HCT116 (cell line): ENCODE measurements at regions not wholly inside any gene's neighbourhood (a gene's known extent, or its start where the extent isn't known, plus 50 kb on each side); places are given as distances from the start of the nearest gene placed in this dataset.
"Not testable (repeated sequence)": the region's sequence is repeated elsewhere in the genome, so short reads cannot be mapped to it uniquely, and the experiment has no call there.

Experiments
- ATAC-seq: fragments of 200-7000 bp; cut with Tn5 transposase; 2 replicates; pipeline ENCODE4 v1.9.1; 2020; ENCODE audit warnings: mild to moderate bottlenecking, moderate library complexity
- BruUV-seq: library from RNA; stranded (reverse); fragments of 400-500 nt; replicated peaks from 2 replicates; lab custom pipeline; 2021; lab: Mats Ljungman, UMichigan
- CTCF ChIA-PET: fragments of 300-600 bp; sonication (Branson Sonifier 250); formaldehyde crosslinking; loops from one replicate; lab custom pipeline; 2021; ENCODE audit warnings: antibody characterized with exemption; lab: Charles Lee
- POLR2A ChIA-PET: fragments of 300-600, 350-600 bp; sonication (Branson Sonifier 250); formaldehyde crosslinking; loops from one replicate; lab custom pipeline; 2021; ENCODE audit warnings: antibody characterized with exemption; lab: Charles Lee
- RAD21 ChIA-PET, 2 experiments: fragments of 300-600 bp; sonication (Branson Sonifier 250); formaldehyde crosslinking; loops; one replicate each; lab custom pipeline; 2023; ENCODE audit warnings: low total read pairs in 2 of 2; ENCODE audit not compliant: uncharacterized antibody in 2 of 2, unreplicated experiment in 2 of 2, low non-redundant PET in 1 of 2; lab: Charles Lee
- DNase-seq: peaks from one replicate; pipeline ENCODE4 v3.0.0-alpha.2; 2010; ENCODE audit warnings: low read depth, low spot score
- H2AFZ ChIP-seq: fragments of 200-600 bp; shearing (Covaris generic), sonication (generic); 2 replicates; pipeline ENCODE4 v1.6.1; 2017; ENCODE audit warnings: low read depth, mixed run types, mixed read lengths, antibody characterized with exemption, low read length; ENCODE audit not compliant: poor library complexity, severe bottlenecking
- H3K27ac ChIP-seq: 2 replicates; pipeline ENCODE4 v1.5.1; 2012; ENCODE audit warnings: low read depth, low read length
- H3K27me3 ChIP-seq: fragments of 200-600 bp; sonication (generic); 2 replicates; pipeline ENCODE4 v1.6.1; 2016; ENCODE audit warnings: mixed run types, low read length, mixed read lengths; ENCODE audit not compliant: insufficient read depth
- H3K36me3 ChIP-seq, 2 experiments: fragments of 200-500 bp in 1 of 2; fragments of 200-600 bp in 1 of 2; sonication (Bioruptor generic) in 1 of 2; sonication (generic) in 1 of 2; 2 replicates each; pipeline versions ENCODE4 v1.5.1 to v1.6.1; 2014 to 2016; ENCODE audit warnings: low read length in 2 of 2, inconsistent platforms in 1 of 2, mixed read lengths in 1 of 2, mixed run types in 1 of 2; ENCODE audit not compliant: insufficient read depth in 2 of 2, control insufficient read depth in 1 of 2
- H3K4me1 ChIP-seq, 2 experiments: fragments of 200-600 bp in 1 of 2; sonication (generic) in 1 of 2; 2 replicates each; pipeline versions ENCODE4 v1.5.1 to v1.6.1; 2012 to 2017; ENCODE audit warnings: low read length in 2 of 2, inconsistent platforms in 1 of 2, mild to moderate bottlenecking in 1 of 2, mixed read lengths in 1 of 2, mixed run types in 1 of 2, moderate library complexity in 1 of 2; ENCODE audit not compliant: insufficient read depth in 2 of 2, control insufficient read depth in 1 of 2
- H3K4me2 ChIP-seq: fragments of 200-600 bp; sonication (generic); 2 replicates; pipeline ENCODE4 v1.6.1; 2017; ENCODE audit warnings: mixed run types, low read length, mixed read lengths
- H3K4me3 ChIP-seq, 2 experiments: fragments of 200-600 bp in 1 of 2; sonication (generic) in 1 of 2; replicated peaks in 1 of 2; 2 replicates each; pipeline ENCODE4 v1.5.1; 2011 to 2016; ENCODE audit warnings: low read length in 2 of 2, control low read depth in 1 of 2, low read depth in 1 of 2, mild to moderate bottlenecking in 1 of 2, mixed read lengths in 1 of 2, mixed run types in 1 of 2
- H3K79me2 ChIP-seq: fragments of 200-600 bp; sonication (generic); 2 replicates; pipeline ENCODE4 v1.6.1; 2017; ENCODE audit warnings: mild to moderate bottlenecking, mixed run types, low read length, moderate library complexity, mixed read lengths; ENCODE audit not compliant: insufficient read depth
- H3K9ac ChIP-seq: fragments of 200-600 bp; sonication (generic); 2 replicates; pipeline ENCODE4 v1.6.1; 2016; ENCODE audit warnings: low read length, mixed read lengths
- H3K9me2 ChIP-seq: fragments of 200-600 bp; sonication (generic), shearing (Covaris generic); 2 replicates; pipeline ENCODE4 v1.6.1; 2017; ENCODE audit warnings: mixed run types, mild to moderate bottlenecking, moderate library complexity; ENCODE audit not compliant: insufficient read depth
- H3K9me3 ChIP-seq, 2 experiments: fragments of 200-500 bp in 1 of 2; fragments of 200-600 bp in 1 of 2; sonication (Bioruptor generic) in 1 of 2; sonication (generic) in 1 of 2; 2 replicates each; pipeline ENCODE4 v1.6.1; 2014 to 2017; ENCODE audit warnings: low read length in 2 of 2, mixed read lengths in 2 of 2, inconsistent platforms in 1 of 2, low read depth in 1 of 2, mild to moderate bottlenecking in 1 of 2, mixed run types in 1 of 2, moderate library complexity in 1 of 2; ENCODE audit not compliant: control insufficient read depth in 1 of 2, insufficient read depth in 1 of 2
- H4K20me1 ChIP-seq: fragments of 200-600 bp; sonication (generic), shearing (Covaris generic); 2 replicates; pipeline ENCODE4 v1.6.1; 2017; ENCODE audit warnings: mixed run types, mild to moderate bottlenecking, moderate library complexity; ENCODE audit not compliant: insufficient read depth
- CTCF ChIP-seq, 3 experiments: fragments of 200-600 bp in 1 of 3; sonication (generic) in 1 of 3; IDR thresholded peaks in 2 of 3; conservative IDR thresholded peaks in 1 of 3; 2 replicates each; pipeline ENCODE4 v1.5.1; 2012 to 2017; ENCODE audit warnings: low read depth in 2 of 3, low read length in 2 of 3, antibody characterized with exemption in 1 of 3, borderline replicate concordance in 1 of 3, control low read depth in 1 of 3, mild to moderate bottlenecking in 1 of 3, mixed read lengths in 1 of 3, mixed run types in 1 of 3, moderate library complexity in 1 of 3; ENCODE audit not compliant: insufficient read depth in 1 of 3
- EGR1 ChIP-seq: IDR thresholded peaks from 2 replicates; pipeline ENCODE4 v1.6.1; 2012; ENCODE audit warnings: low read depth
- EZH2phosphoT487 ChIP-seq: fragments of 200-600 bp; IDR thresholded peaks from 2 replicates; pipeline ENCODE4 v1.6.1; 2018; ENCODE audit warnings: antibody characterized with exemption, borderline replicate concordance
- SIN3A ChIP-seq: IDR thresholded peaks from 2 replicates; pipeline ENCODE4 v1.6.1; 2012; ENCODE audit warnings: low read depth
- SP1 ChIP-seq: IDR thresholded peaks from 2 replicates; pipeline ENCODE4 v1.6.1; 2012; ENCODE audit warnings: low read depth
- SRF ChIP-seq: IDR thresholded peaks from 2 replicates; pipeline ENCODE4 v1.6.1; 2012; ENCODE audit warnings: low read depth
- ZBTB33 ChIP-seq: IDR thresholded peaks from 2 replicates; pipeline ENCODE4 v1.6.1; 2011; ENCODE audit warnings: mild to moderate bottlenecking, low read length, moderate library complexity; ENCODE audit not compliant: insufficient replicate concordance; ENCODE audit errors: extremely low read depth
- intact Hi-C: fragments of 100-400 bp; cut with micrococcal nuclease; formaldehyde crosslinking; loops from 2 replicates; pipeline ENCODE4 v1.10.0; 2022

- H3K79me2 ChIP-seq, H3K9ac ChIP-seq, ATAC-seq, H2AFZ ChIP-seq, BruUV-seq, POLR2A ChIA-PET, DNase-seq, H3K9me3 ChIP-seq, intact Hi-C loops, H3K4me3 ChIP-seq, H3K9me2 ChIP-seq, H3K4me1 ChIP-seq, RAD21 ChIA-PET, H3K36me3 ChIP-seq, H3K27ac ChIP-seq, H3K4me2 ChIP-seq, H4K20me1 ChIP-seq: not testable (repeated sequence)
- peaks cover 35% of the 10 kb centered on the region for H3K27me3 ChIP-seq
- CTCF ChIA-PET: interaction anchor here (1.6 to 2.0 kb wide), 2 partner anchors 13 to 58 kb away, joined by 4 read pairs; no protein-coding TSS in a partner anchor
These were observed 61.9 kb upstream of the PCDH8 start for GRCh38 chr13:52910318-52910717.

GRCh38 chr13:52906122-52906903, 57.9 kb upstream of the PCDH8 start:
- RAD21 ChIA-PET: no interaction called here

More at GRCh38 chr13:52906122-52906903, 57.9 kb upstream of the PCDH8 start:
- CTCF ChIA-PET: interaction anchor here (1.3 kb wide), 1 partner anchor 62 kb away, joined by 3 read pairs; no protein-coding TSS in a partner anchor
- no peaks in the 10 kb centered on the region for H3K4me1 ChIP-seq
- no peak overlapping the region for H3K27ac ChIP-seq
- H3K9me3 ChIP-seq: no peaks in the 10 kb centered on the region
- TF ChIP-seq EZH2phosphoT487 (no peak), EGR1 (no peak), SP1 (no peak), ZBTB33 (no peak), CTCF (IDR thresholded peaks at IDR 0.05 in 2 of 3, conservative IDR thresholded peaks at IDR 0.05 in 1 of 3; ENCODE audit: borderline replicate concordance in 1 of 3, insufficient read depth in 1 of 3, low read depth in 2 of 3, low read length in 2 of 3) (no peak), SIN3A (no peak), SRF (no peak)
- TF ChIP-seq, all 23 proteins: peak for 0
- no peaks in the 10 kb centered on the region for H3K9me2 ChIP-seq
- H3K79me2 ChIP-seq: no peaks in the 10 kb centered on the region
- no peak for ATAC-seq
- intact Hi-C loops: no loop called here
- H3K36me3 ChIP-seq: no peaks in the 10 kb centered on the region
- POLR2A ChIA-PET: no interaction called here
- peaks cover 45% of the 10 kb centered on the region for H3K27me3 ChIP-seq
- no peak overlapping the region for H3K9ac ChIP-seq
- no peak overlapping the region for H2AFZ ChIP-seq
- H3K4me2 ChIP-seq: no peak overlapping the region
- no peak for DNase-seq
- no peak overlapping the region for H3K4me3 ChIP-seq
- H4K20me1 ChIP-seq: no peaks in the 10 kb centered on the region
- no TSS peak for BruUV-seq
